ENCODE measurements at regions not wholly inside any gene's neighbourhood (a gene's known extent, or its start where the extent isn't known, plus 50 kb on each side); places are given as distances from the start of the nearest gene placed in this dataset.

DNA sequence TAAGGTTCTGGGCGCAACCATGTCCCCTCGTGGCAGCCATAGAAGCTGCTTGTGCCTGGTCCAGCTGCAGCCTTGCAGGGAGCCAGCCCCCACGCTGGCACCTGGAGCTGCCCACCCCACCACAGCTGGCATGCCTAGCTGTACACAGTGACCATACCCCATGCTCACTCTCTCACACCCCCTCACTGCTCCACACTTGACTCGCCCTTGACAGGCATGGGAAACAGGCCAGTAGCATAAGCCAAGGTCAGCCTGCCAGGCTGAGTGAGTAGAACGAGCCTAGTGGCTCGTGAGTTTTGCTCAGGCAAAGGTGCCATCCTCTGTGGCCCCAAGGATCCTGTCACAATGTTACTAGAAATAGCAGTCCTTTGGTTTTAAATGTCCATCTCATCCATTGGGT, 52.7 kb upstream of the CADM2 start:
- Histone ChIP-seq H3K9ac (ENCODE audit: low read length) (no peak overlapping the region), H3K18ac (ENCODE audit: low read depth in 1 of 2, low read length in 2 of 2) (no peak overlapping the region), H2BK120ac (ENCODE audit: low read depth, low read length) (no peak overlapping the region), H3K14ac (ENCODE audit: low read length in 2 of 2) (no peak overlapping the region), H2BK15ac (ENCODE audit: low read depth, poor library complexity, severe bottlenecking) (no peak overlapping the region), H3K27ac (ENCODE audit: low read length, poor library complexity, severe bottlenecking) (no peak overlapping the region), H3K79me1 (replicated peaks; ENCODE audit: low read length, poor library complexity, severe bottlenecking) (no peaks in the 10 kb centered on the region), H4K91ac (ENCODE audit: low read length) (no peak overlapping the region), H2BK12ac (ENCODE audit: low read length in 2 of 2) (no peak overlapping the region), H2AK5ac (ENCODE audit: low read length, severe bottlenecking) (no peak overlapping the region), H2AFZ (ENCODE audit: low read depth, low read length) (no peak overlapping the region), H2BK5ac (ENCODE audit: low read depth, low read length, poor library complexity, severe bottlenecking) (no peak overlapping the region), H3K23ac (ENCODE audit: low read length in 2 of 2) (no peak overlapping the region), H3K4me3 (ENCODE audit: insufficient read depth in 1 of 2, low read depth in 1 of 2, low read length in 2 of 2) (no peak overlapping the region), H4K8ac (ENCODE audit: low read length) (no peak overlapping the region), H3K36me3 (ENCODE audit: control insufficient read depth in 1 of 2, insufficient read depth in 2 of 2, low read depth in 1 of 2, low read length in 2 of 2) (no peaks in the 10 kb centered on the region), H3K4me2 (ENCODE audit: low read length, poor library complexity, severe bottlenecking) (no peak overlapping the region), H3K27me3 (ENCODE audit: control insufficient read depth in 1 of 2, insufficient read depth in 1 of 2, low read length in 2 of 2) (no peaks in the 10 kb centered on the region), H3K4me1 (ENCODE audit: control insufficient read depth, insufficient read depth, low read depth, low read length) (no peaks in the 10 kb centered on the region), H3K9me3 (ENCODE audit: control insufficient read depth, low read length) (no peaks in the 10 kb centered on the region), H3K4ac (ENCODE audit: low read depth in 1 of 2, low read length in 2 of 2) (no peak overlapping the region)
- 57% methylated on average over 6 of the region's 6 CpGs for WGBS
- DNase-seq = no peak
